Stimulated activated CD8-positive, alpha-beta memory T cell treated with anti-CD3 and anti-CD28 coated beads, Interleukin-7, amount 100 ng/mL, for 4 hours (primary cell): ENCODE measurements at regions not wholly inside any gene's neighbourhood (a gene's known extent, or its start where the extent isn't known, plus 50 kb on each side); places are given as distances from the start of the nearest gene placed in this dataset.
"Not testable (repeated sequence)": the region's sequence is repeated elsewhere in the genome, so short reads cannot be mapped to it uniquely, and the experiment has no call there.

ENCODE experiments used
- DNase-seq, 2 donors: peaks; one replicate each; pipeline ENCODE4 v3.0.0-alpha.2; 2020; ENCODE audit warnings: low read depth in 2 of 2

DNA sequence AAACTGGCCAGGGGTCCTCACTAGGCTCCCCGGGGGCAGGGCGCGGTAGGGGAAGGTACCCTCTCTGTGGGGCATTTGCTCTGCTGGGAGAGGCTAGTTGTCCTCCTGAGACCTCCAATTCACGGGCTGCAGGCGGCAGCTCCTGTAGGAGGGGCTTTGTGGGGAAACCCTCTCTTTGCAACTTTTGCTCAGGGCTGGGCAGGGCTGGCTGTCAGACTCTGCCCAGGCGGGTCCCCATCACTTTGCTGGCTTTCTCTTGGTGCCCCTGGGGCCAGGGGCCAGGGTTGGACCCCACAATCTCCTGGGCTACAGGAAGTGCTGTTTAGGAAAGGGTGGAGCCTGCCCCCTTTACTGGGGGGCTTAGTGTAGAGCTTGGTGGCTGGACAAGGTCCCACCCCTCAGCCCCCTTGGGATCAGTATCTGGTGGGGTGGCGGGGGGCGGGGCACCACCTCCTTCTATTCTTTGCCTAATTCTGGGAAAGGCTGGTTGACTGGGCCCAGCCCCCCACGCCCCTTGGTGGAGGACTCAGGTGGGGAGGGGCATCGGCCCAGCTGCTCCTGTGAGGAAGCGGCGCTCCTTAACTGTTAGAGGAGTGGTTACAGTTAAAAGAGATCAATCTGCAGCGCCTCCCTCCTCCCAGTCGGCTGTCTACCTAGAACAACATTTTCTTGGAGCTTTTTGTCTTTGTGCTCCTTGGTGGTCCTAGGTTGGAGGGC lies 918.7 kb downstream of the AACS start:
- DNase-seq, result no peak

DNA sequence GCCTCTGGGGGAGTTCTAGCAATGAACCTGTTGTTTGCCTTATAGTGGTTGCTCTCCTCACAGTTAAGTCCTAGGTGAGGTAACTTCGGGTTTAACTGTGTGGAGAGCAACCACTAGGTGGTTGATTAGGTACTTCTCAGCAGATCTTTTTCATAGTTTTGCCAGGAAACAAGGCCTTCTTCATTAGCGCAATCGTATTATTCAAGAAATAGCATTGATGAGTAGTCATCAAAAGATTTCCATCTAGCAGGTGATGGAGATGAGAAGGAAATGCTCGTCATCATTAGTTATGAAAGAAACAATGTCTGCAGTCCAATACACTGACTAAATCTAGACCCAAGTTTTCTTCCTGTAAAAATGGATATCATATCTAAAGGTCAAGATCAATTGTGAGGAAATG lies 923.3 kb downstream of the AACS start:
- DNase-seq, result no peak

DNA sequence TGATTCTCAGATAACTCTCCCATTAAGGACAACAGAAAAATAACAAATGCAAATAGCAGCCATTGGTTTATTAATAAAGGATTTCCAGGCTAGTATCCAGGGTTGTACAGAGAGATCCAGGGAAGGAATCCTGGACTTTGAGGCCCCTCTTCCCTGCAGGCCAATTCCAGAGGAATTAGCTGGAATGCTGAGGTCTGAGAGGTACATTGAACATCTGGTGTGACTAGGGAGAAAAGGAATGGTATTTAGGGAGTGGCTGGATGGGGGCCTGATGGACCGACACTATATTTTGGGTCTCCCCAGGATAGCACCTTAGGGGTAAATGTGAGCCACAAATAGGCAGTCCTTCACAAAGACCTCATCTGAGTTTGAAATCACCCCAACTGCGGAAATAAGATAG lies 924.5 kb downstream of the AACS start:
- no peak for DNase-seq

DNA sequence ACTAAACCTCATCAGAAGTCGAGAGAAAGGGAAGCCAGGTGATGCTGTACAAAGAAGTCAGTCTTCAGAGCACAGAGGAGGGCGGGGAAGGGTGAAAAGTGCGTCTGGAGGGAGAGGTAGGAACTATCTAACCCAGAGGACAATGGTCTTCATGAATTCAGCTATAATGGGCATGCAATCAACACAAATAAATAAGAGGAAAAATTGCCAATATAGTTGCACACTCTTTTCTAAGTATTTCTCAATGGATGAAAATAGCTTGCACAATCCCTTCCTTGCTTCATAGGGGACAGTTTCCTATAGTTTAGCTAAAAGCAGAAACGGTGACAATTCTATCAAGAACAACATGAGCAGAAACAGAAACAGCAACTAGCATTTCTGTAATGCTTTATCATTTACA lies 931.2 kb downstream of the AACS start:
- DNase-seq, result no peak

DNA sequence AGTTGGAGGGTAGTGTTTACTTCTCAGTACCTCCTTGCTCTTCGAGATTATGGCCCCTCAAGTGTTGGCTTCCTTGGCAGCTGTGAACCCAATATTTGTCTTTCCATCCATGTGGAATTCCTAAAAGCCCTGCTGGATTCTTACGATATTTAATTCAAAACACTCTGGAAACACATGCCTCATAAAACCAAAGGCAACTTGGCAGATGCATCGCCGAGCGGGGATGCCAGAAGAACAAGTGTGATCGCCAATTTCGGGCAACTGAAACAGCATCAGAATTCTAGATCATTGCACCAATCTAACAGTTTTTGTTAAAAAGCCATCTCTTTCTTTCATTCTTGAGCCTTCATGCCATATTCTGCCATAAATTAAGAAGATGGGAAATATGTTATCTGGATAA lies 934.4 kb downstream of the AACS start:
- no peak for DNase-seq

DNA sequence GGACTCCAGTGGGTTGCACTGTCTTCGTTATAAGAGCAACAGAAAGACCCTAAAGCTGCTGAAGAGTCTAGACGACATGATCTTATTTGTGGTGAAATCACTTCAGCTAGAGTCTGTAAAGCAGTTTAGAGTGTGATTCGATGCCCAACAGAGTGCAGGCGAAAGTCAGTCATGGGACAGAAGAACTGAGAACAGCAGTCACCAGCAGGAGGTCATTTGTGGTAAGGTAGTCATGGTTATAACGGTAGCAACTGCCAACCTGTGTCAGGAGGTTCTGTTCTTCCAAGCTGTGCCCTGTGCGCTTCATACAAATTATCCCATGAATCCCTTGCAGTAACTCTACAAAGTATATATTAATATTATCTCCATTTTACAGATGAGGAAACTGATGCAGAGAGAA lies 954.1 kb downstream of the AACS start:
- DNase-seq, result no peak

DNA sequence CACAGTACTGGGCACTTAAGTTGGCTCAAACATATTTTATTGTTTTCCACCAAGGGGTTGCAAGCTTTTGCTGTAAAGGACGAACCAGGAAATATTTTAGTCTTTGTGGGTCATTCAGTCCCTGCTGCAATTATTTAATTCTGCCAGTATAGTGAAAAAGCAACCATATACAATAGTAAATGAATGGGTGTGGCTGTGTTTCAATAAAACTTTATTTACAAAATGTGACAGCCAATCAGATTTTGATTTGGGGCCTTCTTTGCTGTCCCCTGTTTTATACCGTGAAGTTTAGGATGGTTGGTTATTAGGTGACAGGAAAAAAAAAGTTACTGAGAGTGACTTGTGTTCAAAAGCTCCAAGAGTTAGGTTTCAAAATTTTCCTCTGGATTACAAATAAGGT lies 956.4 kb downstream of the AACS start:
- DNase-seq, result no peak

DNA sequence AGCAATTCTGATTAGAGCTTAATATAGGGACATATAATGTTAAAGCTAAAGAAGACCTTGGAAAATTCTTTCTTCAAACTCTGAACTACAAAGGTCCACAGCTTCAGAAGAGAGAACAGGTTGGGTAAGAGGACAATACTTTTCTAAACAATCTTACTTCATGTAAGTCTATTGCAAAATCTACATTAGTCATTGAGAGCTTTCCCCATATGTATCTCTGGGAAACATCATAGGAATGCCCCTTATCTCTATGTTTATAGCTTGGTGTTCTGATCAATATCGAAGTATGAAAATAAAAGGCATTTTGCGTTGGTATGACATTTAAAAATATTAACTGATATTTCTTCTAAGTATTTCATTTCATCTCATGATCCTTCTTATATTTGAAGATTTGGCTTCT lies 962.6 kb downstream of the AACS start:
- DNase-seq, result no peak

DNA sequence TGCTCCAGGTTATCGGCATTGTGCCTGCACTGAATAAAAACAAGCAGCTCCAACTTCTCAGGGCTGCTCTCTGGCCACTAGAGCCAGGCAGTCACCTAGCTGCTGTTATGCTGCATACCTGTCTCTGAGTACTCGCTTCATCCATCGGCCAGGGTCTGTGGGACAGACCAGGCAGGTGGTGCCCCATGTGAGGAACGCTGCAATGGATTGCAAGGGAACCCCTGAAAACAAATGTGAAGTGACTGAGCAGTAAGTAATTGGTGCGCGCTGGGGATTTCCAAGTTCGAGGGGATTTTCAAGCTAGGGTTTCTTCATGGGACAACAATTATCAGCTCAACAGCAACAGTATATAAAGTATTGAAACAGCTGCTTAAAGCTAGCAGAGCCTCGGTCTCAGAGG lies 965.3 kb downstream of the AACS start:
- no peak for DNase-seq

DNA sequence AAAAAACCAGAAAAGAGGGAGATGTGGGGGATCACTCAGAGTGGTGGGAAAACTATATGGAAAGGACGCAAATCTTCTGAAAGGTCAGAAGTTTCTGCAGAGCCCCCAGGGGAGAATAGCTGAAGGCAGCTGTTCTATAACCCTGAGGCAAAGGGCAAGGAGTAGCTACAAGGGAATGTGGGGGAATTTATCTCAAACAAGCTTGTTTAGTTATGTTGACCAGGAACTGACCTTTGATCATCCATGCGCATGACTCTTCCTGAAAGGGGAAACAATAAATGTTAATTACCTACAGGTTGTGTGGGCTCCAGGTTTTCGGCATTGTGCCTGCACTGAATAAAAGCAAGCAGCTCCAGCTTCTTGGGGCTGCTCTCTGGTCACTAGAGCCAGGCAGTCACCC lies 968.5 kb downstream of the AACS start:
- no peak for DNase-seq

DNA sequence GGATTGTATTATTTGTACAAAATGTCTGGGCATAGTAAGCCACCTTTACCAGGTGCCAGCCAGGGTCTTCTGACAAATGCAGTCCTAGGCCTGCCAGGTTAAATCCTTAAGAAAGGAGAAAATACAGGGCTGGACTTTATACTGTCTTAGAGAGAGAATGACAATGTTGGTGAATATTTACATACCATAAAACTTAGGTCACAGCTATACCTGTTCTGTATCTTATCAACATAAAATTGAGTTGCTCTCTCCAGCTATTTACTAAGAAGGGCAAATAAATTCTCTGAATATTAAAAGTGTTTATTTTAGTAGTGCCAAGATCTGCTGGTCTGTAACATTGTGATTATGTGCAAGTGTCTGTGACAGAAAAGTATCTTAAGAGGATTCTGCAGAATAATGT lies 971.1 kb downstream of the AACS start:
- DNase-seq, result no peak

DNA sequence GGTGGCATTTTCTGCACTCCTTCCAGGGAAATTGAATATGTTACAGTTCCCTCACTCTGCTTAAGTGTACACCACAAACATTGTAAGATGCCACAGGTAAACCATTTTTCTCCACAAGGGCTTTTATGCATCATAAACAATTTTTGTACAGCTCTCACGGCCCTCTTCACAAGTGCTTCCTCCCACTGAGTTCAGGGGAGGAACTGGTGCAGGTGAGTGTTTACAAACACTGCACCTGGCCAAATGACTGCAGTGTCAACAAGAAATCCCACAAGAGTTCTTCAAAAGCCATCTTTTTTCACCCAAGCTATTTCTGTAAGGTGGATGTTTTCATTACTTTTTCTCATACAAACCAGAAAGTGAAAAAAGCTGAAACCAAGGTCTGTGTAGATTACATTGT lies 973.2 kb downstream of the AACS start:
- no peak for DNase-seq

DNA sequence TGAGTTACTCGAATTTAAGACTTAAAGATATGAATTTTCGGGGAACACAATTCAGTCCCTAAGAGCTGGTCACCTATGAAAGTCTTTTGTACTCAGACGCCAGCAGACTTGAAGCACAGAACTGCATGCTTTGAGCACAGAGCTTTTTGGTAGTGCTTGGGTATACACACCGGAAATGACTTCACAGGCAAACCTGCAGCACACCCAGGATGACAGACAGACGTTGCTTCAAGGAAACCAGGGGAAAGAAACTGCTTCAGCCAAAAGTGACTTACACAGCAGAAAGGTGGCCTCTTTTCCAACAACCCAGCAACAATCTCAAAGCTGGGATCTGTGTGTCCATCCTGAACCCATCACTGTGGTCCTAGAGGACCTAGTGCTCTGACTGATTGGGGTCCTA lies 975.1 kb downstream of the AACS start:
- no peak for DNase-seq

DNA sequence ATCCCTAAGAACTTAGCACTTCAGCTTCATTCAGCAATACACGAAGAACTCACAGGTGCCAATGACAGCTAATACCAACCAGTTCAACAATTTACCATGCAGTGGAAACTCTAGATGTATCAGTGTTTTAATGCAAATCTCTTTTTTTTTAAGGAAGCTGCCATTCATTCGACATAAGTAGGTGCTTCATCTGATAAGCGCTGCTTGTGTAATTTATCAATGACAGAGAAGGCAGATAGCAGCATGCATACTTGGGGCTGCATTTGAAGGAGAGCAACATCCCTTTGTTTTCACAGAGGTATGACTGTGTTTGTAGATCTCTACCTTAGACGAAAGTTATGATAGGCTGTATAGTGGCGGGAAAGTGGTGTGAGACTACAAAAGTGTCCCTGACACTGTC lies 977.1 kb downstream of the AACS start:
- DNase-seq, result no peak

DNA sequence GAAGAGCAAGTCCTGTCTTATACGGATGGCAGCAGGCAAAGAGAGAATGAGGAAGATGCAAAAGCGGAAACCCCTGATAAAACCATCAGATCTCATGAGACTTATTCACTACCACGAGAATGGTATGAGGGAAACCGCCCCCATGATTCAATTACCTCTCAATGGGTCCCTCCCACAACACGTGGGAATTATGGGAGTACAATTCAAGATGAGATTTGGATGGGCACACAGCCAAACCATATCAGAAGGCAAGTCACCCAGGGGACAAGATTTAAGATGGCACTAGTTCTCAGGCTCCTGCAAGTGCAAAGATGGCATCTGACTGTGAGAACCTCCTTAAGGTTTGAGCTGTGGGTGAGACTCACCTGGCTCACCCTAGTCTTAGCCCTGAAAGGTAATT lies 984.3 kb downstream of the AACS start:
- not testable (repeated sequence) for DNase-seq

DNA sequence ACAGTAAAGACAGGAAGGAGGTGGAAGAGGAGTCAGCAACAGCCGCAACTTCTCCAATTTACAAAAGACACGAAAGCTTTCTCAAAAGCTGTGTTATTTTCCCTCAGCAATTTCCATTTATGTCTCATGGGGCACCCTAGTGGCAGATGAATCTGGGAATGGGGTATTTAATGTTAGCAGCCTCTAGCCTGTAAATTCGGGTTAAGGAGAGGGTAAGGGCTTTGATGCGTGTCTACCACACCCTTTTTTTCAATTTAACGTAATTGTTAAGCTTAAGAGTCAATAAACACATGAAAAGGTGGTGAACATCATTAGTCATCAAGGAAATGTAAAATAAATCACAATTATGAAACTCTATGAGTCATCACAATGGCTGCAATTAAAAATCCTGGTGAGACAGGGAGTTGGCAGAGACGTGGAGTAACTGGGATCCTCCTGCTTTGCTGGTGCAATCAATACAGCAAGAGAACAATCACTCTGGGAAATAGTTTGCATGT lies 986.4 kb downstream of the AACS start:
- DNase-seq, result no peak

DNA sequence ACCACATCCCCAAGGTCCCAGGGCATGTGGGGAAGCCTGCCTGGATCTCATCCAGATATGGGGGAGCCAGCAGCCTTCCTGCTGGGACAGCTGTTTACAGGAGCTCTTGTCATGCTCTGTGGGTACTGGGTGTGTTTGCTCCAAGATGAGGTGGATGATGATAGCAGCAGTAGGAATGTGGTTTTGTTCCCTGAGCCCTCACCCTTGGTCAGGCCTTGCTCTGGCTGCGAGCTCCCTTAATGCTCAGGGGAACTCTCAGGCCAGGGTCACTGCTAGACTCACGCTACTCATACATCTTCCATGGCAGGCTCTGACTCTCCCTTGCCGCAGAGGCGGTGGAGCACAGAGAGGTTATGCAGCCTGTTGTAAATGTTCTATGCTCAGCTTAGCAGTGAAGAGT lies 990.3 kb downstream of the AACS start:
- DNase-seq, result no peak

DNA sequence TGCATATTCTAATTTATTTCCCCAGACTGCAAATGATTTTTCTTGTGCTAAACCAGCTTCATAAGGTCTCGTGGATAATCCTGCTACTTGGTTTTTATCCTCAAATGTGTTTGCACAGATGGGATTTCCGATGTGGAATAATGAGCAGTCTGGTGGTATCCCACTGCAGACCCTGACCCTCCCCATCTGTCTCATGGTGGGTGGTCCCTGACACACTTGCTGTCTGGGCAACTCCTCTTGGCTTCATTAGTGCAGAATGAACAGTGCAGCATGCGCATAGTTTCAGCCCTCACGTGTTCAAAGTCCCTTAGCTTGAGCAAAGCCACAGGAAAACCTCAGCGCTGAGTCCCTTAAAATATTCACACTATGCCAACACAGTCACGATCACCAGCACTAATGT lies 996.5 kb downstream of the AACS start:
- DNase-seq, result no peak

DNA sequence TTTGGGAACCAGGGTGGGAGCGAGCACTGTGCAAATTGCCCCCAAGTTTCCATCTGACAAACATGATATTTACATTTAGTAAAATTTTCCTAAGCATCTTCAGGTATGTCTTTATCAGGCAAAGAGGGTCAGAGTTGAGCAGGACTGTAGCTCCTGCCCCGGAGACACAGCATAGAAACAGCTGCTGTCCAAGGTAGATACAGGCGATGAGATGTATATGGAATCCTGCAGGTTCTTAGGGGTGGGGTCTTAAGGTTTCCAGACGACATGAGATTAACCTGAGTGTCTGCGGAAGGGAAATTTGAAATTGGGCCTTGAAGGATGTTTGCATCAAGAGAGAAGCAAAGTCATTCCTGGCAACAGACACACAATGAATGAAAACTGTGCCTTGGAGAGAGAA lies 998.8 kb downstream of the AACS start:
- no peak for DNase-seq

DNA sequence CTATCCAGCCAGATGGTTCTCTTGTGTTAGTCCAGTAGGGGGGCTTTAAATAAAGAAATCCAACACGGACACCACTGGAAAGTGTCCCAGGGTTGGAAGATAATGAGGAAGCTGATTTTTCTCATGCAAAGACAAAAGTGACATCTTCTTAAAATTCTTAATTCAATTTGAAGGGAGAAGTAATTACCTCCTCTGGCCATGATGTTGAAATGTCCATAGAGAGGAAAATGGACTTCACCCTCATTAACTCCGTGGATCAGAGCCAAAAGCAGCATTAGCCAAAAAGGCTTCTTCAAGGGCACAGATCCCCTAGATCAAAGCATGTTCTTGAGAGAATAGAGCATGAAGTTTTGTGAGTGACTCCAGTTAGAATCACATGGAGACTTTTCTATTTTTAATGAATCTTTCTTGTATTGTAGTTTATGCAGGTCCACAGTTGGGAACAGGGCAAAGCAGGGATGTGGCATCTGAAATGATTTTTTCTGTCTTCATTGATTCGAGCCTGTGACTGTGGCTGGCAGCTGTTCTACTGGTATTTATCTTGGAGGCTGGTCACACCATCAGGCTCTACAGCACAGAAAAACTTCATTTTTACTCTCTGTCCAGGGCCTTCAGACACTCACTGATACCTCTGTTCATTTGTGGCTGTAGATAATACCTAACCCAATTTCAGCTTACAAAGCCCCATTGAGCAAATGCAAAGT lies 1002.5 kb downstream of the AACS start:
- no peak for DNase-seq

DNA sequence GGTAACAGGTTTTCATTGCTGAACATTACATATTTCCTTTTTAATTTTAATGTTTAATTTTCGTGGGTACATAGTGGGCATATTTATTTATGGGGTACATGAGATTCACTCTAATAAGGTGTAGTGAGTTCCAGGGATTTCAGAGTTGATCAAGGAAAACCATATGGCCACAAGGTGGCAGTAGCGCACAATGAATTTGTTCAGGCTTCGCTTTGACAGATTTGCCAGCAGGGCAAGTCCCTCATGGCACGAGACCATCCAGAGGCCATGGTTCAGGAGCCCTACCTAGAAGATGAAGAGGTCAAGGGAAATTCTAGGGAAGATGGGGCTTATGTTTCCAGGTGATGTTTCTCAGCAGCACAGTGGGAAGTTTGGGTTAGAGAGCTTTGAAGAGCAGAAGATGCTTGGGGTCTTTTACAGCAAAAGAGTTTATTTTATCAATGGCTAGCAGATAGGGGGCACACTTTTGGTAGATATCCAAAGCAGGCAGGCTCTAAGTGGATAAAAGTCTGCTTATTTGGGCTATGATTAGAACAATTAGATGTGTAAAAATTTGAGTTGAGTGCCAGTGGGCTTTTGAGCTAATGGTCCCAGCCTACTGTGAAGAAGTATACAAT lies 1004.4 kb downstream of the AACS start:
- DNase-seq, result no peak

DNA sequence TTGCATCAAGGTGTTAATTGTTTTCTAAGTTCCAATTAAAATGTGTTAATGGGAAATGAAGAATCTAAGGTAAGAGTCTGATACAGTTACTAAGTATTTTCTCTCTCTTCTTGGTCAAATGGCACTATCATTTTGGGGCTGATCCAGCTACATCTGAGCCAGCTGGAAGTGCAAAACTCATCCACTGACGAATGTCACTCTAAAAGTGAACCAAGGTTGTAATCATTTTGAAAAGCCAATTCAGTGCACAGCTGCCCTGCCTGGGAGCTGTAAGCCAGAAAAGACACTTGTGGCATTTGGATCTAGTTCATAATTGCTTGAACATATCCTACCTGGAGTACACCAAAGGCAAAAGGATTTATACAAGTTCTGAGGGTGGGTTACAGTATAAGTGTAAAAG lies 1011.3 kb downstream of the AACS start:
- DNase-seq, result no peak

DNA sequence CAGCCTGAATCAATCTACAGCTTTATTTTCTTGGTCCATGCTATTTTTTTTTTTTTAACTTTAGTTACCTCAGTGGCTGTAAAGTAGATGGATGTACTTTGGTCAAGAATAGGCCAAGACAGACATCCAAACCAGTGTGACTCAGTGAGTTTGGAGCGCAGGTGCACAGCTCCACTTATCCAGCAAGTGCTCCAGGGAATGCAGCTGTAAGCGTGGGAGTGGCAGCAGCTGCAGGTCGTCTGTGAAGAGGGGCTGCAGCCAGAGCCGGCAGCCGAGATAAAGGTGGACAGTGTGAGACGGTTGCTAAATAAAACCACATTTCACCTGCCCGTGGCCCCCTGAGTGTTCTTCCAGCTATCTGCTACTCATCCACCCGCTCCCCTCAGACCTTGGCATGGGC lies 1018.7 kb downstream of the AACS start:
- DNase-seq, result no peak
